ENCODE measurements at regions not wholly inside any gene's neighbourhood (a gene's known extent, or its start where the extent isn't known, plus 50 kb on each side); places are given as distances from the start of the nearest gene placed in this dataset.
A peak's percentile ranks its signal among the peaks of the same experiment; 100 is the strongest.

DNA sequence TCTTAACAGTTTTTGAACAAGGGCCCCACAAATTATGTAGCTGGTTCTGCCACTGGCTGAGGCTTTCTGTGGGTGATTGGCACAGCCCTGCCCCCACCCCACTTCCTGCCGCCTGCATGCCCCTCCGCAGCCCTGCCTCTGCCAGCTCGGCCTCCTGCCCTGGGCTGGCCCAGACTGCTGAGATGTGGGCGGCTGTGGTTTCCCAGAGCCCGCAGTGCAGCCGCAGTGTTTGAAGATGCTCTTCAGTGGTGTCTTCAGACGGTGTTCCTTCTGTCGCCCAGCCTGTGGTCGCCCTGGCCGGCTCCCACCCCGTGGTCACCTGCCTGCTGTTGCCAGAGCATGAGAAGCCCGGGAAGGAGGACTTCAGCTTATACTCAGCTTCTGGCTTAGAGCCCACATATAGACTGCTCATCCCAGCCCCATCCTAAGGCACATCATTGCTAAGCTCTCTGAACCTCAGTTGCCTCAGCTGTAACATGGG lies 154.3 kb downstream of the VEGFA start (continued):
- TF ChIP-seq, protein P1, sequence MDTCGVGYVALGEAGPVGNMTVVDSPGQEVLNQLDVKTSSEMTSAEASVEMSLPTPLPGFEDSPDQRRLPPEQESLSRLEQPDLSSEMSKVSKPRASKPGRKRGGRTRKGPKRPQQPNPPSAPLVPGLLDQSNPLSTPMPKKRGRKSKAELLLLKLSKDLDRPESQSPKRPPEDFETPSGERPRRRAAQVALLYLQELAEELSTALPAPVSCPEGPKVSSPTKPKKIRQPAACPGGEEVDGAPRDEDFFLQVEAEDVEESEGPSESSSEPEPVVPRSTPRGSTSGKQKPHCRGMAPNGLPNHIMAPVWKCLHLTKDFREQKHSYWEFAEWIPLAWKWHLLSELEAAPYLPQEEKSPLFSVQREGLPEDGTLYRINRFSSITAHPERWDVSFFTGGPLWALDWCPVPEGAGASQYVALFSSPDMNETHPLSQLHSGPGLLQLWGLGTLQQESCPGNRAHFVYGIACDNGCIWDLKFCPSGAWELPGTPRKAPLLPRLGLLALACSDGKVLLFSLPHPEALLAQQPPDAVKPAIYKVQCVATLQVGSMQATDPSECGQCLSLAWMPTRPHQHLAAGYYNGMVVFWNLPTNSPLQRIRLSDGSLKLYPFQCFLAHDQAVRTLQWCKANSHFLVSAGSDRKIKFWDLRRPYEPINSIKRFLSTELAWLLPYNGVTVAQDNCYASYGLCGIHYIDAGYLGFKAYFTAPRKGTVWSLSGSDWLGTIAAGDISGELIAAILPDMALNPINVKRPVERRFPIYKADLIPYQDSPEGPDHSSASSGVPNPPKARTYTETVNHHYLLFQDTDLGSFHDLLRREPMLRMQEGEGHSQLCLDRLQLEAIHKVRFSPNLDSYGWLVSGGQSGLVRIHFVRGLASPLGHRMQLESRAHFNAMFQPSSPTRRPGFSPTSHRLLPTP (IDR thresholded peaks at IDR 0.05; ENCODE audit: borderline replicate concordance, extremely low read depth, insufficient read length): no peak
- TF ChIP-seq, protein P2, sequence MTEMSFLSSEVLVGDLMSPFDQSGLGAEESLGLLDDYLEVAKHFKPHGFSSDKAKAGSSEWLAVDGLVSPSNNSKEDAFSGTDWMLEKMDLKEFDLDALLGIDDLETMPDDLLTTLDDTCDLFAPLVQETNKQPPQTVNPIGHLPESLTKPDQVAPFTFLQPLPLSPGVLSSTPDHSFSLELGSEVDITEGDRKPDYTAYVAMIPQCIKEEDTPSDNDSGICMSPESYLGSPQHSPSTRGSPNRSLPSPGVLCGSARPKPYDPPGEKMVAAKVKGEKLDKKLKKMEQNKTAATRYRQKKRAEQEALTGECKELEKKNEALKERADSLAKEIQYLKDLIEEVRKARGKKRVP (CRISPR knock-in tag; IDR thresholded peaks at IDR 0.05): no peak
- peak; percentile 59 for TF ChIP-seq SMAD4 (CRISPR knock-in tag; conservative IDR thresholded peaks at IDR 0.05)
- TF ChIP-seq CSDE1 (IDR thresholded peaks at IDR 0.05): no peak
- TF ChIP-seq ZNF589 (CRISPR knock-in tag; IDR thresholded peaks at IDR 0.05; ENCODE audit: low read depth): peak; percentile 5; the same call in 1 of the 2 replicates
- TF ChIP-seq, protein P3, sequence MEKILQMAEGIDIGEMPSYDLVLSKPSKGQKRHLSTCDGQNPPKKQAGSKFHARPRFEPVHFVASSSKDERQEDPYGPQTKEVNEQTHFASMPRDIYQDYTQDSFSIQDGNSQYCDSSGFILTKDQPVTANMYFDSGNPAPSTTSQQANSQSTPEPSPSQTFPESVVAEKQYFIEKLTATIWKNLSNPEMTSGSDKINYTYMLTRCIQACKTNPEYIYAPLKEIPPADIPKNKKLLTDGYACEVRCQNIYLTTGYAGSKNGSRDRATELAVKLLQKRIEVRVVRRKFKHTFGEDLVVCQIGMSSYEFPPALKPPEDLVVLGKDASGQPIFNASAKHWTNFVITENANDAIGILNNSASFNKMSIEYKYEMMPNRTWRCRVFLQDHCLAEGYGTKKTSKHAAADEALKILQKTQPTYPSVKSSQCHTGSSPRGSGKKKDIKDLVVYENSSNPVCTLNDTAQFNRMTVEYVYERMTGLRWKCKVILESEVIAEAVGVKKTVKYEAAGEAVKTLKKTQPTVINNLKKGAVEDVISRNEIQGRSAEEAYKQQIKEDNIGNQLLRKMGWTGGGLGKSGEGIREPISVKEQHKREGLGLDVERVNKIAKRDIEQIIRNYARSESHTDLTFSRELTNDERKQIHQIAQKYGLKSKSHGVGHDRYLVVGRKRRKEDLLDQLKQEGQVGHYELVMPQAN (IDR thresholded peaks at IDR 0.05; ENCODE audit: borderline replicate concordance): no peak
- TF ChIP-seq ERF (CRISPR knock-in tag; IDR thresholded peaks at IDR 0.05): 0 out of 2 replicates have a peak, but pooled peaks have one; percentile 55
- 0 out of 2 replicates have a peak, but pooled peaks have one; percentile 51 for TF ChIP-seq RBFOX2 (IDR thresholded peaks at IDR 0.05; ENCODE audit: low read depth, low read length)
- no peak for TF ChIP-seq ETV1 (tag; conservative IDR thresholded peaks at IDR 0.05; ENCODE audit: low read depth)
- TF ChIP-seq, protein P4, sequence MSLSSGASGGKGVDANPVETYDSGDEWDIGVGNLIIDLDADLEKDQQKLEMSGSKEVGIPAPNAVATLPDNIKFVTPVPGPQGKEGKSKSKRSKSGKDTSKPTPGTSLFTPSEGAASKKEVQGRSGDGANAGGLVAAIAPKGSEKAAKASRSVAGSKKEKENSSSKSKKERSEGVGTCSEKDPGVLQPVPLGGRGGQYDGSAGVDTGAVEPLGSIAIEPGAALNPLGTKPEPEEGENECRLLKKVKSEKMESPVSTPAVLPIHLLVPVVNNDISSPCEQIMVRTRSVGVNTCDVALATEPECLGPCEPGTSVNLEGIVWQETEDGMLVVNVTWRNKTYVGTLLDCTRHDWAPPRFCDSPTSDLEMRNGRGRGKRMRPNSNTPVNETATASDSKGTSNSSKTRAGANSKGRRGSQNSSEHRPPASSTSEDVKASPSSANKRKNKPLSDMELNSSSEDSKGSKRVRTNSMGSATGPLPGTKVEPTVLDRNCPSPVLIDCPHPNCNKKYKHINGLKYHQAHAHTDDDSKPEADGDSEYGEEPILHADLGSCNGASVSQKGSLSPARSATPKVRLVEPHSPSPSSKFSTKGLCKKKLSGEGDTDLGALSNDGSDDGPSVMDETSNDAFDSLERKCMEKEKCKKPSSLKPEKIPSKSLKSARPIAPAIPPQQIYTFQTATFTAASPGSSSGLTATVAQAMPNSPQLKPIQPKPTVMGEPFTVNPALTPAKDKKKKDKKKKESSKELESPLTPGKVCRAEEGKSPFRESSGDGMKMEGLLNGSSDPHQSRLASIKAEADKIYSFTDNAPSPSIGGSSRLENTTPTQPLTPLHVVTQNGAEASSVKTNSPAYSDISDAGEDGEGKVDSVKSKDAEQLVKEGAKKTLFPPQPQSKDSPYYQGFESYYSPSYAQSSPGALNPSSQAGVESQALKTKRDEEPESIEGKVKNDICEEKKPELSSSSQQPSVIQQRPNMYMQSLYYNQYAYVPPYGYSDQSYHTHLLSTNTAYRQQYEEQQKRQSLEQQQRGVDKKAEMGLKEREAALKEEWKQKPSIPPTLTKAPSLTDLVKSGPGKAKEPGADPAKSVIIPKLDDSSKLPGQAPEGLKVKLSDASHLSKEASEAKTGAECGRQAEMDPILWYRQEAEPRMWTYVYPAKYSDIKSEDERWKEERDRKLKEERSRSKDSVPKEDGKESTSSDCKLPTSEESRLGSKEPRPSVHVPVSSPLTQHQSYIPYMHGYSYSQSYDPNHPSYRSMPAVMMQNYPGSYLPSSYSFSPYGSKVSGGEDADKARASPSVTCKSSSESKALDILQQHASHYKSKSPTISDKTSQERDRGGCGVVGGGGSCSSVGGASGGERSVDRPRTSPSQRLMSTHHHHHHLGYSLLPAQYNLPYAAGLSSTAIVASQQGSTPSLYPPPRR (CRISPR knock-in tag; IDR thresholded peaks at IDR 0.05; ENCODE audit: borderline replicate concordance): no peak
- TF ChIP-seq EP300 (IDR thresholded peaks at IDR 0.05; ENCODE audit: low read length): no peak
- TF ChIP-seq BMI1 (IDR thresholded peaks at IDR 0.05; ENCODE audit: low read length): no peak
- TF ChIP-seq, protein P5, sequence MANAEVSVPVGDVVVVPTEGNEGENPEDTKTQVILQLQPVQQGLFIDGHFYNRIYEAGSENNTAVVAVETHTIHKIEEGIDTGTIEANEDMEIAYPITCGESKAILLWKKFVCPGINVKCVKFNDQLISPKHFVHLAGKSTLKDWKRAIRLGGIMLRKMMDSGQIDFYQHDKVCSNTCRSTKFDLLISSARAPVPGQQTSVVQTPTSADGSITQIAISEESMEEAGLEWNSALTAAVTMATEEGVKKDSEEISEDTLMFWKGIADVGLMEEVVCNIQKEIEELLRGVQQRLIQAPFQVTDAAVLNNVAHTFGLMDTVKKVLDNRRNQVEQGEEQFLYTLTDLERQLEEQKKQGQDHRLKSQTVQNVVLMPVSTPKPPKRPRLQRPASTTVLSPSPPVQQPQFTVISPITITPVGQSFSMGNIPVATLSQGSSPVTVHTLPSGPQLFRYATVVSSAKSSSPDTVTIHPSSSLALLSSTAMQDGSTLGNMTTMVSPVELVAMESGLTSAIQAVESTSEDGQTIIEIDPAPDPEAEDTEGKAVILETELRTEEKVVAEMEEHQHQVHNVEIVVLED (CRISPR knock-in tag; IDR thresholded peaks at IDR 0.05): no peak
- no peak for TF ChIP-seq ZNF778 (CRISPR knock-in tag; IDR thresholded peaks at IDR 0.05)
- no peak for TF ChIP-seq PURB (CRISPR knock-in tag; IDR thresholded peaks at IDR 0.05; ENCODE audit: low read depth)
- TF ChIP-seq ARHGAP35 (IDR thresholded peaks at IDR 0.05; ENCODE audit: partially characterized antibody): no peak

All from K562 (cell line).